ENCODE measurements at regions not wholly inside any gene's neighbourhood (a gene's known extent, or its start where the extent isn't known, plus 50 kb on each side); places are given as distances from the start of the nearest gene placed in this dataset.

- intact Hi-C loops (cut with micrococcal nuclease): no loop called here
- ATAC-seq (ENCODE audit: low read depth) (no peak), DNase-seq (no peak)
- H3K4me1 Mint-ChIP-seq: peaks cover 4% of the 10 kb centered on the region
- no peak for TF ChIP-seq CTCF (IDR thresholded peaks at IDR 0.05)
- no peaks in the 10 kb centered on the region for H3K36me3 Mint-ChIP-seq (ENCODE audit: low read depth)
- H3K27ac Mint-ChIP-seq: no peak overlapping the region
- ChIA-PET POLR2A (no interaction called here), CTCF (interaction anchor here (1.5 kb wide), 1 partner anchor 11 kb away, joined by 6 read pairs; no protein-coding TSS in a partner anchor)
- no peaks in the 10 kb centered on the region for H3K9me3 Mint-ChIP-seq
- no peak overlapping the region for H3K4me3 Mint-ChIP-seq
- H3K27me3 Mint-ChIP-seq: no peaks in the 10 kb centered on the region
Measured at GRCh38 chr21:15493646-15494045, 236.1 kb upstream of the USP25 start.

GRCh38 chr21:15494481-15494880, 235.3 kb upstream of the USP25 start:
- Mint-ChIP-seq H3K27ac (no peak overlapping the region), H3K27me3 (no peaks in the 10 kb centered on the region), H3K4me1 (peaks cover 4% of the 10 kb centered on the region), H3K9me3 (no peaks in the 10 kb centered on the region), H3K4me3 (no peak overlapping the region), H3K36me3 (ENCODE audit: low read depth) (no peaks in the 10 kb centered on the region)
- DNase-seq (no peak), ATAC-seq (ENCODE audit: low read depth) (no peak)
- intact Hi-C loops (cut with micrococcal nuclease): no loop called here
- CTCF ChIA-PET: no interaction called here
- no peak for TF ChIP-seq CTCF (IDR thresholded peaks at IDR 0.05)
- POLR2A ChIA-PET: no interaction called here

GRCh38 chr21:15495965-15496364, 233.8 kb upstream of the USP25 start:
- CTCF ChIA-PET: no interaction called here
- POLR2A ChIA-PET: no interaction called here
- DNase-seq: no peak
- Mint-ChIP-seq H3K4me3 (no peak overlapping the region), H3K27ac (no peak overlapping the region), H3K27me3 (no peaks in the 10 kb centered on the region), H3K36me3 (ENCODE audit: low read depth) (no peaks in the 10 kb centered on the region), H3K9me3 (no peaks in the 10 kb centered on the region), H3K4me1 (peaks cover 4% of the 10 kb centered on the region)
- no peak for ATAC-seq (ENCODE audit: low read depth)
- intact Hi-C loops (cut with micrococcal nuclease): no loop called here
- no peak for TF ChIP-seq CTCF (IDR thresholded peaks at IDR 0.05)

- Mint-ChIP-seq H3K27me3 (no peaks in the 10 kb centered on the region), H3K9me3 (no peaks in the 10 kb centered on the region), H3K27ac (no peak overlapping the region), H3K4me1 (peaks cover 4% of the 10 kb centered on the region), H3K4me3 (no peak overlapping the region), H3K36me3 (ENCODE audit: low read depth) (no peaks in the 10 kb centered on the region)
- no peak for TF ChIP-seq CTCF (IDR thresholded peaks at IDR 0.05)
- DNase-seq (no peak), ATAC-seq (ENCODE audit: low read depth) (no peak)
- intact Hi-C loops (cut with micrococcal nuclease): no loop called here
- POLR2A ChIA-PET: no interaction called here
- CTCF ChIA-PET: no interaction called here
Measured at GRCh38 chr21:15496911-15497310, 232.9 kb upstream of the USP25 start.

GRCh38 chr21:15498455-15498854, 231.3 kb upstream of the USP25 start:
- no peaks in the 10 kb centered on the region for H3K9me3 Mint-ChIP-seq
- ATAC-seq (ENCODE audit: low read depth) (no peak), DNase-seq (no peak)
- H3K4me3 Mint-ChIP-seq: no peak overlapping the region
- H3K27ac Mint-ChIP-seq: no peak overlapping the region
- no peak for TF ChIP-seq CTCF (IDR thresholded peaks at IDR 0.05)
- H3K27me3 Mint-ChIP-seq: no peaks in the 10 kb centered on the region
- intact Hi-C loops (cut with micrococcal nuclease): no loop called here
- POLR2A ChIA-PET: no interaction called here
- peaks cover 1% of the 10 kb centered on the region for H3K4me1 Mint-ChIP-seq
- CTCF ChIA-PET: no interaction called here
- H3K36me3 Mint-ChIP-seq (ENCODE audit: low read depth): no peaks in the 10 kb centered on the region

Data from activated B cell treated with CpG ODN at 0.5 μM for 24 hours (primary cell).